Ishikawa (cell line): ENCODE measurements at regions not wholly inside any gene's neighbourhood (a gene's known extent, or its start where the extent isn't known, plus 50 kb on each side); places are given as distances from the start of the nearest gene placed in this dataset.

Source experiments
- CEBPB ChIP-seq: IDR thresholded peaks from 2 replicates; pipeline ENCODE4 v1.6.1; 2012
- CREB1 ChIP-seq: IDR thresholded peaks from 2 replicates; pipeline ENCODE4 v1.6.1; 2012; ENCODE audit warnings: low read depth
- EGR1 ChIP-seq: IDR thresholded peaks from 2 replicates; pipeline ENCODE4 v1.6.1; 2012
- EP300 ChIP-seq: IDR thresholded peaks from 2 replicates; pipeline ENCODE4 v1.6.1; 2012; ENCODE audit warnings: borderline replicate concordance
- FOXM1 ChIP-seq: IDR thresholded peaks from 2 replicates; pipeline ENCODE4 v1.6.1; 2012; ENCODE audit warnings: low read depth, borderline replicate concordance
- NFIC ChIP-seq: IDR thresholded peaks from 2 replicates; pipeline ENCODE4 v1.6.1; 2012
- RAD21 ChIP-seq: IDR thresholded peaks from 2 replicates; pipeline ENCODE4 v1.6.1; 2012; ENCODE audit warnings: low read depth
- TAF1 ChIP-seq: IDR thresholded peaks from 2 replicates; pipeline ENCODE4 v1.6.1; 2012; ENCODE audit warnings: low read depth, mild to moderate bottlenecking
- TCF12 ChIP-seq: IDR thresholded peaks from 2 replicates; pipeline ENCODE4 v1.6.1; 2012; ENCODE audit warnings: low read depth
- ZBTB7A ChIP-seq: IDR thresholded peaks from 2 replicates; pipeline ENCODE4 v1.6.1; 2012; ENCODE audit warnings: low read depth
- TF ChIP-seq, protein P1 (sequence below): IDR thresholded peaks from 2 replicates; pipeline ENCODE4 v1.6.1; 2012
- TF ChIP-seq, protein P2 (sequence below): IDR thresholded peaks from 2 replicates; pipeline ENCODE4 v1.6.1; 2012
- TF ChIP-seq, protein P3 (sequence below): IDR thresholded peaks from 2 replicates; pipeline ENCODE4 v1.6.1; 2012; ENCODE audit warnings: low read depth, mild to moderate bottlenecking

DNA sequence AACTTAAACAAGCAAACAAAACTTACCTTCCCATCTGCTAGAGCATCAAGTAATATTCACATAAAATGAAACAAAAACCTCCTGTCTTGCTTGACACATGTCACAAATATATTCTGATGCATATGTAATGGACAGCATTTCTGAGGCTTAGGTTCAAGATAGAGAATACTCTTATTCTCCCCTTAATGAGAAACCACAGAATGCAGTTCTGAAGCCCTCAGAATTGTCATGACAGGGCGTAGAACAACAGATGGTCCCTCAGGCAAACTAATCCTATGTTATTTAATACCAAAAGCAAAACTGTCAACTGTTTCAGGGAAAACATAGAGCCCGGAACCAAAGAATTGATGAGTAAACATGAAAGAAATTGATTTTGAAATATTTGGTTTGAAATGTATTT, 229.9 kb upstream of the RIOK2 start:
- TF ChIP-seq RAD21 = no peak
- TF ChIP-seq, protein P1, sequence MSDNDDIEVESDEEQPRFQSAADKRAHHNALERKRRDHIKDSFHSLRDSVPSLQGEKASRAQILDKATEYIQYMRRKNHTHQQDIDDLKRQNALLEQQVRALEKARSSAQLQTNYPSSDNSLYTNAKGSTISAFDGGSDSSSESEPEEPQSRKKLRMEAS = no peak
- TF ChIP-seq TAF1 = no peak
- TF ChIP-seq, protein P2, sequence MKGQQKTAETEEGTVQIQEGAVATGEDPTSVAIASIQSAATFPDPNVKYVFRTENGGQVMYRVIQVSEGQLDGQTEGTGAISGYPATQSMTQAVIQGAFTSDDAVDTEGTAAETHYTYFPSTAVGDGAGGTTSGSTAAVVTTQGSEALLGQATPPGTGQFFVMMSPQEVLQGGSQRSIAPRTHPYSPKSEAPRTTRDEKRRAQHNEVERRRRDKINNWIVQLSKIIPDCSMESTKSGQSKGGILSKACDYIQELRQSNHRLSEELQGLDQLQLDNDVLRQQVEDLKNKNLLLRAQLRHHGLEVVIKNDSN = no peak
- no peak for TF ChIP-seq TCF12
- no peak for TF ChIP-seq CREB1
- no peak for TF ChIP-seq CEBPB
- TF ChIP-seq, protein P3, sequence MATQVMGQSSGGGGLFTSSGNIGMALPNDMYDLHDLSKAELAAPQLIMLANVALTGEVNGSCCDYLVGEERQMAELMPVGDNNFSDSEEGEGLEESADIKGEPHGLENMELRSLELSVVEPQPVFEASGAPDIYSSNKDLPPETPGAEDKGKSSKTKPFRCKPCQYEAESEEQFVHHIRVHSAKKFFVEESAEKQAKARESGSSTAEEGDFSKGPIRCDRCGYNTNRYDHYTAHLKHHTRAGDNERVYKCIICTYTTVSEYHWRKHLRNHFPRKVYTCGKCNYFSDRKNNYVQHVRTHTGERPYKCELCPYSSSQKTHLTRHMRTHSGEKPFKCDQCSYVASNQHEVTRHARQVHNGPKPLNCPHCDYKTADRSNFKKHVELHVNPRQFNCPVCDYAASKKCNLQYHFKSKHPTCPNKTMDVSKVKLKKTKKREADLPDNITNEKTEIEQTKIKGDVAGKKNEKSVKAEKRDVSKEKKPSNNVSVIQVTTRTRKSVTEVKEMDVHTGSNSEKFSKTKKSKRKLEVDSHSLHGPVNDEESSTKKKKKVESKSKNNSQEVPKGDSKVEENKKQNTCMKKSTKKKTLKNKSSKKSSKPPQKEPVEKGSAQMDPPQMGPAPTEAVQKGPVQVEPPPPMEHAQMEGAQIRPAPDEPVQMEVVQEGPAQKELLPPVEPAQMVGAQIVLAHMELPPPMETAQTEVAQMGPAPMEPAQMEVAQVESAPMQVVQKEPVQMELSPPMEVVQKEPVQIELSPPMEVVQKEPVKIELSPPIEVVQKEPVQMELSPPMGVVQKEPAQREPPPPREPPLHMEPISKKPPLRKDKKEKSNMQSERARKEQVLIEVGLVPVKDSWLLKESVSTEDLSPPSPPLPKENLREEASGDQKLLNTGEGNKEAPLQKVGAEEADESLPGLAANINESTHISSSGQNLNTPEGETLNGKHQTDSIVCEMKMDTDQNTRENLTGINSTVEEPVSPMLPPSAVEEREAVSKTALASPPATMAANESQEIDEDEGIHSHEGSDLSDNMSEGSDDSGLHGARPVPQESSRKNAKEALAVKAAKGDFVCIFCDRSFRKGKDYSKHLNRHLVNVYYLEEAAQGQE = no peak
- no peak for TF ChIP-seq EGR1
- TF ChIP-seq EP300 = no peak
- no peak for TF ChIP-seq FOXM1
- TF ChIP-seq ZBTB7A = no peak
- no peak for TF ChIP-seq NFIC
